NCI-H1694 (cell line): ENCODE measurements at regions not wholly inside any gene's neighbourhood (a gene's known extent, or its start where the extent isn't known, plus 50 kb on each side); places are given as distances from the start of the nearest gene placed in this dataset.

ENCODE experiments used
- DNase-seq: peaks from one replicate; lab custom pipeline; 2025; lab: John Stamatoyannopoulos, UW

DNA sequence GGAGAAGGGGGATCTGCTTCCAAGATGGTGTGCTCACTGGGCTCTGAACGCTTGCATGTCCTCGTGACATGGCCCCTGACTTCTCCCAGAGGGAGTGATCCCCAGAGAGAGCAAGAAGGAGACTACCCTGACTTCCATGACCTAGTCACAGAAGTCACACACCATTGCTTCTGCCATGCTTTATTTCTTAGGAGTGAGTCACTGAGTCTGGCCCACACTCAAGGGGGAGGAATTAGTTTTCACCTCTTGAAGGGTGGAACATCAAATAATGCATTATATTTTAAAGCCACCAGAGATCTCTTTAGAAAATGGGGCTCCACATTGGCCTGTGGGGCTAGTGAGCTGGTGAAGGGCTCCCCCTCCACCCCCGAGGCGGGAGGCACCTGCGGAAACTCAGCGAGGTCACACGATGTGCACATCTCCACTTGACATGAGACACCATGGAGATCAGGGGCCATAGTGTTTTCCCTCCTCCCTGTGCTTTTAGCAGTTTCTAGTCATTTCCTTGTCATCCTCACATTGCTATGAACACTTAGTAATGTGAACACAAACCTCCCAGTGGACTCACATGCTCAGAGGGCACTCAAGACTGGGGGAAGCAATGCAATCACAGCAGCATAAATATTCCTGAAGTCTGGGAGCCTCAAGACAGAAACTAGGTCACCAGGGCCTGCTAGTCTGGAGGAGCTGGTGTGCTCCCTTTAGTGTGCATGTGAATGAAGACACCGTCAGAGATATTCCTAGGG lies 87.4 kb upstream of the FZD10 start:
- DNase-seq = no peak

DNA sequence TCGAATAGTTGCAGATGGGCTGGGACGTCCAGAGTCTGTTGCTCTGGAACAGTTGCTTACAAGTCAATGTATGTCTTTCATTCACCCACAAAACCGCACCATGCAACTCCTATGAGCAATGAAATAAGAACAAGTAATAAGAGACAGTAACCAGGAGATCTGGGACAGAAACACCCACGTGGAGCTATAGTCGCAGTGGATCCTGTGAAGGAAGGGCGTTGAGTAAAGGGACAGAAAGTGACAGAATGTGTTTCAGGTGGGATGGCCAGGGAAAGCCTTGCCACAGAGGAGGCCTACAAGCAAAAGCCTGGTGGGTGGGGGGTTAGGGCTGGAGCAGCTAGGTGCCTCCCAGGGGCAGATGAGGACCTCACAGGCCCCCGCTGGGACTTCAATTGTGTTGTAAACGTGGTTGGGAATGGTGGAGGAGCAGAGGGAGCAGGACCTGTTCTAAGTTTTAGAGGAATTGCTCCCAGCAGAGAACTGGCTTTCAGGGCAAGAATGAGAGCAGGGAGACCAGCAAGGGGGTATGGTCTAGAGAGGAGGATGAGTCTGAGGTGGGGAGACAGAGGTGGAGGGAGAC lies 86.7 kb upstream of the FZD10 start:
- DNase-seq = no peak

DNA sequence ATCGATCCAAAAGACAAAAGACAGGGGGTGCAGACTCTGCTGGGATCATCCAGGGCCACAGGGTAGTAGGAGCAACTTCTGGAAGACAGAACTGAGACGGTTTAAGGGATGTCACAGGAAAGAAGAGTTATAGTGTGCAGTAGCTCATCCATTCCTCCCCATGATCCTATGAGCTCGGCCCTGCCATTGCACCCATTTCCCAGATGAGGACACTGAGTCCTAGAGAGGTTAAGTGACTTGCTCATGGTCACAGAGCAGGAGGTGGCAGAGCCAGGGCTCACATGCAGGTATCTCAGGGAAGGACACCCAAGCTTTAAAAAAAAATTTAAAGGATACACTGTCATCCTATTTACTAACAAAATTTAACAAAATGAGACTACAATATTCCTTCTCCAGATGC lies 86.1 kb upstream of the FZD10 start:
- no peak for DNase-seq

DNA sequence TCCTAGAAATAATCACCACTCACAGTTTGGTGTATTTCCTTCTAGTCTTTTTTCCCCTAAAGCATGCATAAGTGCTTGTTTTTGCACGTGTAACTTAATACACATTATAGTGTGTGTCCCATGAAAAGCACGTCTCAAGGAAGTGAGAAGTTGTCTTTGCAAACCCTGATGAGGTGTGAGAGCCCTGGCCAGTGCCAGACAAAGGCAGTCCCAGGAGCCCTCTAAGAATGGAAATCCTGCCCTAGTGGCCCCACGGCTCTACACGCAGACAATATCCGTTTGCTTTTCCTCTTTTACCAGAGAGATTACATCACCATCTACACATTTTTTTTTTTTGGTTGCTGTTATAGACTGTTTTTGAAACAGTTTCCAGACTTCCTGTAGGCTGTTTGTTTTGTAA lies 85.5 kb upstream of the FZD10 start:
- DNase-seq = no peak

DNA sequence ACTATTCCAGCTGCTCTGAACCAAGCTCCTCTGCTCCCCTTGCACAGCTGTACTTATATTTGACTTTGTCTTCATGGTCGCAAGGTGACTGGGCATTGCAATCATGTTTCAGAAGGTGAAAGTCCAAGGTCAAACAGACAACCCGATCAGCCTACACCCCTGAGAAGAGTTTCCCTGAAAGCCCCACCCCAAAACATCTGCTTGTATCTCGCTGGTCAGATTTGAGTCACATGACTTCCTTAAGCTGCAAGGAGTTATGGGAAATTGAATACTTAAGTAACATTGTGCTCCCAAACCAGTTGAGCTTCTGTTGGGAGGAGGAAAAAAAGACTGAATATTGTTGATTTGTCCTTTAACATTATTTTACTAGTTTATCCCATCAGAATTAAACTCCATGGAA lies 83.4 kb upstream of the FZD10 start:
- DNase-seq = no peak

DNA sequence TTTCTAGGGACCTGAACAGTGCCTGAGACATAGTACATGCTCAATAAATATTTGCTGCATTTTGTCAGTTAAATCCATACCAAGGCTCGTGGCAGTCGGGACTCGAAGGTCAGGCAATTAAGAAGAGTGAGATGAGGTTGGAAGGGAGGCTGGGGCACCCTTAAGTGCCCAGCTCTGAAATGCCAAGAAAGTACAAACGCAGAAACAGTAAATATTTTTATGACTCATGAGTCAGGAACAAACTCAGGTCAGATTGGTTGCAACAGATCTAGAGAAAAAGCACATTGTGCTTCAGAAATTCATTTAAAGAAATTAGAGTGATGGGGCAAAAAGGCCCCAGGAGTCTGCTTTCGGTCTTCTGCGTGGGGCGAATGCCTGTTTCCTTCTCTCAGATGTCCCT lies 83.0 kb upstream of the FZD10 start:
- DNase-seq = no peak

DNA sequence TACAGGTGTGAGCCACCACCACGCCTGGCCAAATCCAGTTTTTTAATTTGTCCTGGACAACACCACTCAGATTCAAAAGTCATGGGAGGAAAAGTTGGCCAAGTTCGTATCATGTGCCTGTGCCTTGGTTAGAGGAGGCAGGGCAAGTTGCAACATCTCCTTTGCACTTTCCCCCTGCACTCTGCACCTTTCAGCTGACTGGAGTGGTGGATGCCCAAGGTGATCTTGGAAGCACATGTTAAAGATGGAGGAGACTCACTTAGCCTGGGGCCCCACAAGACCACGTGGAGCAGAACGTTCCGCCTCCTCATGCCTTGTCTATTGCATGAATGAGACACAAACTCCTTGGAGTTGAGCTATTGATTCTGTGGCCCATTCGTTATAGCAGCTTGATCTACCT lies 82.1 kb upstream of the FZD10 start:
- no peak for DNase-seq

DNA sequence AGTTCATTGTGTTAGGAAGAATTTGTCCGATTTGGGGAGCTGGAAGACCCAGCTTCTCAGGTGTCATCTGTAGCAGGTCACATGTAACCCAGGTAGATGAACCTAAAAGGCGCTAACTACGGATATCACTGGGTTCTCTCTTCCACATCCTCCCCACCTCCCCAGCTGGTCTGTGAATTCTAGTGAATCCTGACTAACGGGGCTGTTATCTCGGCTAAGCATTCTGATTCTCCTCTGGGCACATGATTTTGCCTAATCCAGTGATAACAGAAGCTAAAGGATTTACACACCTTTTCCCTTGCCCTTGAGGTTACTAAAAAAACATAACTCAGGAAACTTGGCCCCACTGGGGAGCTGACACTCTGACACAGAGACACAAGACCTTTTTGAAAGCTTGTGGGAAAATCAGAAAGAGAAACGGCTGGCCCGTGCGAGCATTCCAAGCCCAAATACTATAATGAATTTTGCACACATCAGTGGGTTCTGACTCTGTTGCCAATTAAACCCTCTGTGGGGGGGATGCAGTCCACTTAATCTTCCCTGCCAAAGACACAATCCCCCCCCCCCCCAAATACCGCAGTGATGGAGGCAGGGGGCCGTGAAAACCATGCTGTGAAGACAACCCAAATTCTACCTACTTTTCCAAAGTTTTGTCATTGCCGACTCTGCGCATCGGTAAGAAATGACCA lies 81.0 kb upstream of the FZD10 start:
- no peak for DNase-seq

DNA sequence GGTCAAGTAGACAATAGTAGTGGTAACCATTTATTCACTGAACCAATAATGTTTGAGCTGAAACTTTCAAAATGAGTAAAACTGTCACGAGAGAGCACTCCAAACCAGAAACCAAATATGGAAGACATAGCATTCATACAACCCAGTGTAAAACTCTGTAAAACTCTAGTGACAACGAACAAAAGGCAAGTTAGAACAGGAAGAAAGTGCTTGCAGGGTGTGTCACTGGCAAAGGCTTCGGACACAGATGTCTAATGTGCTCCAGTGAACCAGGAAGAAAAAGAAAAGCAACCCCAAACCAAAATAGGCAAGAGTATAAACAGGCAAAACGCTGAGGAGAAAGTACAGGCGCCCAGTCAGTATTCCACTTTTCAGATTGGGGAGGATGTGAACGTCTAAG lies 79.3 kb upstream of the FZD10 start:
- no peak for DNase-seq

DNA sequence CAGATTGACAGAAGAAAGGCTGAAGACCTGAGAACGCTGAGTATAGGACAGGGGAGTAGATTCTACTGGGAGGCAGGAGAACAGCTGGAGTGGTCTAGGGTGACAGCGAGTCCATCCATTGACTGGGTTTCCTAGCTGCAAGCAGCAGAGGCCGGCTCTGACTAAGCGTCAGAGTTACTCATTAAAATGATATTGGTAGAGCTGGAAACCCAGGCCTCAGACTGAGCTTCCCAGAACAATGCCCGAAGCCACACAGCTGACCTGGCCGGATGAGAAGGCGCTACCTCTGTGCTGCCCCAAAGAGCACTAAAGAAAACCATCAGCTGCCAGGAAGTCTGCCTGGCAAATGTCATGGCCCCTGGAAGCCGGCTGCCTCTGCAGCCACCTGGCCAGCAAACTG lies 78.5 kb upstream of the FZD10 start:
- DNase-seq = no peak

DNA sequence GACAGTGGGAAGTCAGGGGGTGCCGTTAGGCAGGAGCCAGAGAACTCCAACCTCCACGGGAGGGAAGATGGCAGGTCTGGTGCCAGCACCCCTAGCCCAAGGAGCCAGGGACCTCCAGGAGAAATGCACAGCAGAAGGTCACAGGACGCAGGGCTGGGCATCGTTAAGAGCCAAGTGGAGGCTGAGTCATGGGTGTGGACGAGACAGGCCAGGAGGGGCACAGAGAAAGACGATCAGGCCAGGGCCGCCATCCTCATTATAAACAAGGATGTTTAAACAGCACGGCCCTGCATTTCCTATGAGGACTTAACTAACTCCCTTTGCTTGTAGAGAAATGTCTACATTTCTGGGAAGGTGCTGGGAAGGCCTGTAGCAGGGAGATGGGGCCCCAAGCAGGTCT lies 77.9 kb upstream of the FZD10 start:
- DNase-seq = no peak

DNA sequence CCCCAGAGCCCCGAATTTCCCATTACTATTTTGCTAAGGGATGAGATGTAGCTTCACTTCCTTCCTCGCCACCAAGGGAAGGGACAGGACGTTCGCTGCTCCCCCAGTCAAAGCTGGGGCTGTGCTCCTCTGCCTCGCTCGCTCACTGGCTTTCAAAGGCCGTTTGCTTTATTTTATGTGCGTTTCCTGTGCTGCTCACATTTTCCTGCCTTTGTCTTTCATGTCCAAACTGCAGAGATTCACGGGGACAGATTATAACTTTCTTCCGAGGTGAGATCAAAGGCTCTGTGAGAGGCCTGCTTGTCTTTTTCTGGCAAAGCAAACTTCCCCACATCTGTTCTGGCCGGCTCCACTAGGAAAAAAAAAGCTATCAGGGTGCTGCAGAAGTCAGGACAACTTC lies 76.0 kb upstream of the FZD10 start:
- no peak for DNase-seq

DNA sequence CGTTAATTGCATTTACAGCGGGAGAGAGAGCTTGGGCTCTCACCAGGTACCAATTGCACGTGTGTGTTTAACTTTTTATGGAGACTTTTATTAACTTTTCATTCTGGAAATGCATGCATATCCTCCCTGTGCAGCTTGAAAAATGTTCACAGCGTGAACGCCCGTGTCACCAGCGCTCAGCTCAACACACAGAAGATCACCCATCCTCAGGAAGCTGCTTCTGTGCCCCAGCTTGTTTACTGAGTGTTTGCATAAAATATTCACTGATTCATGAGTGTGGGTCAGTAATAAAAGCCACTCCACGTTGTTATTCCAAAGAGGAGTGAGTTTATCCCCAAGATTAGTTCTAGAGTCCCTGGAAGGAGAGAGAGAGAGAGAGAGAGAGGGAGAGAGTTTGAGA lies 75.5 kb upstream of the FZD10 start:
- no peak for DNase-seq

DNA sequence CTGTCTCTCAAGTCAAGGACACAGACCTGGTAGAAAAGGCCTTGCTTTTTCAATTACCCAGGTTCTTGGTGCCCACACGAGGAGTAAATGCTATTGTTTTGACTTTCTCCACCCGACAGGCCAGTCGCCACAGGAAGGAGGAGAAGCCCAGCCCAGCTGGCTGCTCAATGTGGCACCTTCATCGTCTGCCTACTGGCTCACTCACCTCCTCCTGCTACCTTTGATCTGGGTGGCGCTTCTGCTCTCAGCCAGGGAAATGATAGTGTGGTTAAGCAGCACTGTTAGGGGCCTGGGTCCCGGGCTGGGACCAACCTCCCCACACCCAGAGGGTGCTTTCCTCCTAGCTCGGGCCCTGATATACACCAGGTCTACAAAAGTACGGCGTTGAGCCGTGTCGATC lies 75.0 kb upstream of the FZD10 start:
- DNase-seq = no peak

DNA sequence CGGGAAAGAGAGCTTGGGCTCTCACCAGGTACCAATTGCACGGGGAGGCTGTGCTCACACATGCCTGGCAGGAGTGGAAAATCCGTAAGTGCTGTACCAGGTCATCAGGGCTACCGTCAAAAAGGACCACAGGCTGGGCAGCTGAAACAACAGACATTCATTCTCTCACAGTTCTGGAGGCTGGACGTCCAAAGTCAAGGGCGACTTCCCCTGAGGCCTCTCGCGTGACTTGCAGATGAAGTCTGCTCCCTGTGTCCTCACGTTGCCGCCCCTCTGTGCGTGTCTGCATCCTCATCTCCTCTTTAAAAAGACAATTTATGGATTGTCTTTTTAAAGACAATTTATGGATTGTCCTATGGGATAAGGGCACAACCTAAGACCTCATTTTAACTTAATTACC lies 73.8 kb upstream of the FZD10 start:
- no peak for DNase-seq

DNA sequence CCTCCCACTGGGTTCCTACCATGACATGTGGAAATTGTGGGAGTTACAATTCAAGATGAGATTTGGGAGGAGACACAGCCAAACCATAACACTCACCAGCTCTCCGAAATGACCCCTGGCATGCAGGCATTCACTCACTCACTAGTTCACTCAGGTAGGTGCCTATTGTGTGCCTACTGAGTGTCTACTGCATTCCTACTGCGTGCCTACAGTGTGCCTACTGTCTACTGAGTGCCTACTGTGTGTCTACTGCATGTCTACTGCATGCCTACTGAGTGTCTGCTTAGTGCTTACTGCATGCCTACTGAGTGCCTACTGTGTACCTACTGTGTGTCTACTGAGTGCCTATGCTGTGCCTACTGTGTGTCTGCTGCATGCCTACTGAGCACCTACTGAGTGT lies 71.7 kb upstream of the FZD10 start:
- DNase-seq = no peak

DNA sequence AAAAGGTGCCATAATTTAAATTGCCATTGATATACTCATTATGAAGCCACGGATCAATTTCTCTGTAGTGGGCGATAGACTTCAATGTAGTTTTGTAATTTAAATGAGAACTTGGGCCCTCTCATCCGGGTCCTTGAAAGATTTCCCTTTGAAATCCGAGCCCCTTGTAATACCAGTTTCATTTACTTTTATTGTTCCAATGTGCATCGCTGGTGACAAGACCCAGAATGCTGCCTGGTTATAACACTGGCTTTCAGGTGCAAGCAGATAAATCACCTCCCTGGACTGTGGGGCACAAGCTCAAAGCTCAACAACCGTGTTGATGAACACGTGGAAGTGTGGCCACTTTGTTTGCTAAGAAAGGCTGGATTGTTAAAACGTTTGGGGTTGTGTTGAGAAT lies 68.9 kb upstream of the FZD10 start:
- no peak for DNase-seq

DNA sequence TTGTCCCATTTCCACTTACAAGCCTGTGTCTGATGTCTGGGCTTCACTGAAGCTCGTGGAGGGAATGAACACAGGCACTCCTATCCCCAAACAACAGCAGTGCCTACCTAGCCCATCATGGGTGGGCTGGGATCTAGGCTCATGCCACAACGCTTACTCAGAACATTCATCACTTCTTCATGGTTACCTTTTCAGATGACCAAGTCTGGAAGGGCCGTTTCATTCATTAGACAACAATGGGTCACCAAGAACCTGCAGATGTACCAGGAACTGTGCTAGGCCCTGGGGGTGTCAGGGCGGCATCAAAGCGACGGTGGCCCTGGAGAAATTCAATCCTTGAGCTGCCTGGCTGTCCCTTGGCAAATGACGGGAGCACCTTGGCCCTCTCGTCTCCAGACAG lies 64.9 kb upstream of the FZD10 start:
- DNase-seq = no peak

DNA sequence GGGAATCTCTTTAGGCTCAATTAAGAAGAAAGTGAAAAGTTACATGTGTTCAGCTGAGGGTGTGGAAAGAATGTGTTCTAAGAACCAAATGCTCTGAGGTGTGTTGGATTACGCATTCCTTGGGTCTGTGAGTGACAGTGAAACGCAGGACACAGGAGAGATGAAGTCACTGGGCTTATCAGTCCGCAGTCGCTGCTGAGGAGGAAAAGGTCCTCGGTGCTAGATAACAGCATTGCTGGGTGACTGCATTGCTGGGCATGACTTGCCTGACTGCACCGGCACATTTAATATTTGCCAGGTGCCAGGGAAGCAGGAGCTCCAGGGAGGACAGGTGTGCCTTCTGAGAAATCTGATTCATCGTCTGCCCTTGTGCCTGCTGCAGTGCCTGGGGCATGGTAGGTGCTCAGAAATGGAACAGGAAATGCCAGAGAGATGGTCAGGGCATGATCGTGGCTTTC lies 64.4 kb upstream of the FZD10 start:
- DNase-seq = no peak

DNA sequence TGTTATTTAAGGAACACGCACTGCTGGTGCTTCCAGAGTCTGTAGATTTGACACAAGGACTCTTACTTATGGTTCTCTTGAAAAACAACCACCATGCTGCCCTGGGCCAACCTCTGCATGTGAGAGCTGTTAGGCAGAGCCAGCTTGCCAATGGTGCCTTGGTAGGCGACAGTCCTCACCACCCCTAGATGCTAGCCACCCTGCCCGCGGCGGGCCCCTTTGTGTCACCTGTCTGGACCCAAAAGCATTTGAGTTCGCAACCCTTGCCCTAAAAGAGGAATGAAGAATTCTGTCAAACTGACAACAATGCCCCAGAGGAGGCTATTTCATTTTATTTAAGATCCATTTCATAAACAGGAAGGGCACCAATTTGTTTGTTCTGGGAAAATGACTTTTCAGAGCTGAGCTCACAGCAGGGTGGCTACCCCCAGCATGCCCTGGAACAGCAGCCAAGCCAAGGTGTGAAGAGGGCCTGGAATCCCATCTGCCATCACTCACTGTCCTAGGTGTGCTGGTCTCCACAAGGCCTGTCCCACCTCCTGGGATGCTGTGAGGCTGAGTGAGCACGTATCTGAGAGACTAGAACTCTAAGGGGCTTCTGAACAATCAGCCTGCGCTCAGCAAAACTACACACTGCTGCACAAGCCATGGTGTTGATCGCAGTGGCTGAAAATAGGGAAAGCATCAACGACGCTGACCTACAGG lies 63.8 kb upstream of the FZD10 start:
- no peak for DNase-seq

DNA sequence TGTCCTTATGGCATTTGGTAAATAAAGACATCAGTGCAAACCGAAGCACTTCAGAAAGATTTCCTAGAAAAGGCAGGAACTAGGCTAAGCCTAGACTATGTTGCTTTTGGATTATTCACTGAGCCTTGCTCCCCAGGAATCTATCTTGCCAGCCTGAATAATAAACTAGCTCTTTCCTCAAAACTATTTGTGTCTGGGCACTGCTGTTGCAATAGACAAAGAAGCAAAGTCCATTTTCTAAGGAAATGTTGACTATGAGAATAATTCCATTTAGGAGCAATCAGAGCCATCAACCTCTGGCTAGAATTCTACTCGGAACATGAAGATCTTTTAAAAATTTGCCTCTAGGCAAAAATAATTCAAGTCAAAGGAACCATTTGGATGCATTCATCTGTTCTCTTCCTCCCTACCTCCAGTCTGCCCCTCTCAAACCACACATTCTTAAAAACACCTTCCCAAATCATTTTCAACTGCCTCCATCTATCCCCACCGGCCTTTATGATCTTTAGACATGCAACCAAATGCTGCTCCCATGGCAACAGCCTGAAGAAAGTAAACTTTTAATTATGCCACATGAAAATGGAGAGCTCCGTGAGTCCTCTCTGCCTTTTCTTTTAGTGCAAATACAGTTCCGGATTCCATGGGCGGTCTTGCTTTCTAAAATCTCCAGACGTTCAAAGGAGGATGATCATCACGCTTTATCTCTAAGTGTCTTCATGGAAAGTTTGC lies 61.5 kb upstream of the FZD10 start:
- no peak for DNase-seq

DNA sequence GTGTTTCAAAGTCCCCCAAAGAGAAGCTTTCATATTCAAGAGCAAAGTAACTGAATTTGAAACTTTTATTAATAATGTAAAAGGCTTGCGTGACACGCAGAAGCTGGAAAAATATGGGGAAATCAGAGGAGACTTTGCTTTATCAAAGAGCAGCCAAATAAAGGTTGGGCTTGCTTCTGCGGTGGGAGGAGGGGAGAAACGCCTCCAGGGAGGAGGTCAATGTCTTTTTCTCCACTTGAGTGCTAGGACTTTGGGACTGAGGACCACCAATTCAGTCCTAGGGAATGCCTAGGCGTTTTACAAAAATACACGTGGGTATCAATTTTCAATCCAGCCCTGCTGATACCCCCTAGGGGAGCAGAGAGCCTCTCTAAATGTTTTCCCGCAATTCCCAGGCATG lies 60.9 kb upstream of the FZD10 start:
- no peak for DNase-seq
